Gastroesophageal sphincter (tissue), 4 donors: ENCODE measurements at regions not wholly inside any gene's neighbourhood (a gene's known extent, or its start where the extent isn't known, plus 50 kb on each side); places are given as distances from the start of the nearest gene placed in this dataset.
"Not testable (repeated sequence)": the region's sequence is repeated elsewhere in the genome, so short reads cannot be mapped to it uniquely, and the experiment has no call there.

Experiments
- ATAC-seq: fragments of 150-250 bp; one replicate; pipeline ENCODE4 v1.9.1; 2016; ENCODE audit warnings: mild to moderate bottlenecking, moderate library complexity
- H3K27ac ChIP-seq, 4 donors: fragments of 200-600 bp; sonication (generic) in 3 of 4; 1 replicate in 3 of 4; 2 replicates in 1 of 4; pipeline ENCODE4 v1.5.1; 2016 to 2019
- H3K27me3 ChIP-seq: fragments of 200-600 bp; sonication (generic); one replicate; pipeline ENCODE4 v1.5.1; 2019
- H3K36me3 ChIP-seq, 2 donors: fragments of 200-600 bp; sonication (generic); one replicate each; pipeline ENCODE4 v1.5.1; 2019; ENCODE audit warnings: control low read depth in 1 of 2
- H3K4me1 ChIP-seq, 3 donors: fragments of 200-600 bp; sonication (generic); 1 replicate in 2 of 3; 2 replicates in 1 of 3; pipeline ENCODE4 v1.5.1; 2016 to 2019; ENCODE audit warnings: control low read depth in 2 of 3
- H3K4me3 ChIP-seq, 2 donors: fragments of 200-600 bp; sonication (generic); one replicate each; pipeline ENCODE4 v1.5.1; 2019; ENCODE audit warnings: mild to moderate bottlenecking in 1 of 2, moderate library complexity in 1 of 2
- H3K9me3 ChIP-seq, 3 donors: fragments of 200-600 bp; sonication (generic); one replicate each; pipeline ENCODE4 v1.5.1; 2017 to 2019; ENCODE audit warnings: control low read depth in 2 of 3
- CTCF ChIP-seq, 4 experiments: fragments of 200-600 bp in 2 of 4; fragments of 450-650 bp in 2 of 4; sonication (generic) in 1 of 4; IDR thresholded peaks; one replicate each; pipeline ENCODE4 v1.5.1; 2017 to 2019; ENCODE audit warnings: antibody characterized with exemption in 4 of 4, mild to moderate bottlenecking in 2 of 4, moderate library complexity in 2 of 4
- EP300 ChIP-seq: sonication (generic); formaldehyde crosslinking; IDR thresholded peaks from one replicate; pipeline ENCODE4 v1.6.1; 2017; ENCODE audit warnings: antibody characterized with exemption, mild to moderate bottlenecking
- POLR2A ChIP-seq, 2 donors: fragments of 450-650 bp; IDR thresholded peaks; one replicate each; pipeline ENCODE4 v1.6.1; 2017; ENCODE audit warnings: antibody characterized with exemption in 2 of 2, mild to moderate bottlenecking in 2 of 2, moderate library complexity in 1 of 2
- POLR2AphosphoS5 ChIP-seq: sonication (generic); formaldehyde crosslinking; IDR thresholded peaks from one replicate; pipeline ENCODE4 v1.6.1; 2017; ENCODE audit warnings: antibody characterized with exemption
- WGBS, 2 donors: methylation state at CpG; one replicate each; pipeline ENCODE4 v1.1.5; 2018; ENCODE audit warnings: low coverage in 1 of 2; 5-methylcytosine and 5-hydroxymethylcytosine counted together

DNA sequence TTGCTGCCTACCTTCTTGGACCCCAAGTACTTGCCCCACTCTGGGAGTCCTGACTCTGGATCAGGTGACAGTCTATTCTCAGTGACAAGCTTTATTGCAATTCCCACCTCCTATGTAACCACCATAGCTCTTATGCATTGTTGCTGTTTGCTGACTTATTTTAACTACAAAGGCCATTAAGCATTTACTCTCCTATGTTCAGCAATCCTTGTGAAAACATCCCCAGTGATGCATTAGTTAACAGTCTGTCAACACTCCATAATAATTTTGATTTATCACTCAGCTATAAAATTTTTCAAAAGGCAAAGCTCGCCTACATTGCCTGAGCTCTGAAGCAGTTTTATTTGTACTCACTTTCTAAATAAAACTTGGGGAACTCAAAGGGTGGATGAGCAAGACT, 871.8 kb upstream of the SORCS1 start:
- Histone ChIP-seq H3K36me3 (no peaks in the 10 kb centered on the region), H3K9me3 (no peaks in the 10 kb centered on the region), H3K27ac (no peak overlapping the region), H3K4me3 (no peak overlapping the region), H3K27me3 (no peaks in the 10 kb centered on the region), H3K4me1 (no peaks in the 10 kb centered on the region)
- TF ChIP-seq CTCF (IDR thresholded peaks at IDR 0.05) (no peak), POLR2AphosphoS5 (no peak), POLR2A (IDR thresholded peaks at IDR 0.05) (no peak), EP300 (no peak)
- 17 to 100% methylated on average over 1 of the region's 1 CpG for WGBS, 2 donors
- ATAC-seq: no peak

GRCh38 chr10:108034829-108035228, 870.3 kb upstream of the SORCS1 start:
- ATAC-seq: no peak
- H3K4me3 ChIP-seq: no peak overlapping the region
- TF ChIP-seq CTCF (IDR thresholded peaks at IDR 0.05): no peak
- TF ChIP-seq EP300: no peak
- TF ChIP-seq POLR2AphosphoS5: no peak
- no peak for TF ChIP-seq POLR2A (IDR thresholded peaks at IDR 0.05)

DNA sequence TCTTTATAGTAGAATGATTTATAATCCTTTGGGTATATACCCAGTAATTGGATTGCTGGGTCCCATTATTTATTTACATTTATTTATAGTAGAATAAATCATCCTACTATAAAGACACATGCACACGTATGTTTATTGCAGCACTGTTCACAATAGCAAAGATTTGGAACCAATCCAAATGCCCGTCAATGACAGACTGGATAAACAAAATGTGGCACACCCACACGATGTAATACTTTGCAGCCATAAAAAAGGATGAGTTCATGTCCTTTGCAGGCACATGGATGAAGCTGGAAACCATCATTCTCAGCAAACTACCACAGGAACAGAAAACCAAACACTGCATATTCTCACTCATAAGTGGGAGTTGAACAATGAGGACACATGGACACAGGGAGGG, 869.0 kb upstream of the SORCS1 start:
- not testable (repeated sequence) for H3K9me3 ChIP-seq, H3K4me1 ChIP-seq, H3K36me3 ChIP-seq, ATAC-seq, H3K27me3 ChIP-seq, H3K27ac ChIP-seq, H3K4me3 ChIP-seq
- WGBS, 2 donors: 6 to 43% methylated on average over 3 of the region's 3 CpGs

More at GRCh38 chr10:108034829-108035228, 870.3 kb upstream of the SORCS1 start:
- H3K36me3 ChIP-seq: no peaks in the 10 kb centered on the region
- H3K27ac ChIP-seq: no peak overlapping the region
- no peaks in the 10 kb centered on the region for H3K9me3 ChIP-seq
- no peaks in the 10 kb centered on the region for H3K27me3 ChIP-seq
- WGBS, 2 donors: 13 to 67% methylated on average over 1 of the region's 1 CpG
- no peaks in the 10 kb centered on the region for H3K4me1 ChIP-seq

DNA sequence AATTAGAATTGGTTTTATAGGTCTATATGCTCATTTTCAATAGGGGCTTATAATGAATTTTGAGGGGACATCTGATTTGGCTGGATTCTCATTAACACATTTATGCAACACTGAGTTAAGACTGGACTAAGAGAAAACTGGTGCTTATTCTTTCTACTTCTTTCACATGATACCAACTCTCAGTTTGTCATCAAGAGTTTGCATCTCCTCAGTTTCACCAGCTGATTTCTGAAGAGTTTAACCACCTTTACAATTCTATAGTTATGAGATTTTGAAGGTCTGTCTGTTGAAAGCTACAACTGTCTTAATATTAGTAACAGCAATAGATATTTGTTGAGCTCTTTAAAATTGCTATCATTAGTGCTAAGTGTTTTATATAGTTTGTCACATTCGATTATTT, 867.0 kb upstream of the SORCS1 start:
- H3K27ac ChIP-seq: no peak overlapping the region
- peaks cover 0 to 15% (median 0%) of the 10 kb centered on the region in 3 donors for H3K9me3 ChIP-seq
- no peak for ATAC-seq
- TF ChIP-seq POLR2A (IDR thresholded peaks at IDR 0.05) (no peak), EP300 (no peak), POLR2AphosphoS5 (no peak), CTCF (IDR thresholded peaks at IDR 0.05) (no peak)
- H3K27me3 ChIP-seq: no peaks in the 10 kb centered on the region
- no peak overlapping the region for H3K4me3 ChIP-seq
- 86 to 89% methylated on average over 1 of the region's 1 CpG for WGBS, 2 donors
- no peaks in the 10 kb centered on the region for H3K36me3 ChIP-seq
- no peaks in the 10 kb centered on the region for H3K4me1 ChIP-seq

DNA sequence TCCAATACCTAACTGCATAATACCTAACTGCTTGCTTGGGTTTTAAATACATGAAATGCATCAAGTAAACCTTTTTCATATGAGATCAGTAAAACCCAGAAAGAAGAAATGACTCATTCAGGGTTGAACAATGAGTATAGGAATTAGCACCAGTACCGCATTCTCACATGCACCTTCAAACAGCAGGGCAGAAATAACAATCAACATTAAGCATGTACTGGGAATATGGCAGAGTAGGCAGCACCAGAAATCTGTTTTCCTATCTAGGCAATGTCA, 850.3 kb upstream of the SORCS1 start:
- ATAC-seq: no peak
- 83 to 100% methylated on average over 1 of the region's 1 CpG for WGBS, 2 donors
- H3K4me3 ChIP-seq: no peak overlapping the region

More for the DNA sequence above, 850.3 kb upstream of the SORCS1 start:
- Histone ChIP-seq H3K27me3 (peaks cover 5% of the 10 kb centered on the region), H3K4me1 (no peaks in the 10 kb centered on the region), H3K9me3 (peaks cover 0 to 23% (median 0%) of the 10 kb centered on the region in 3 donors), H3K27ac (no peak overlapping the region), H3K36me3 (no peaks in the 10 kb centered on the region)
- no peak for TF ChIP-seq CTCF (IDR thresholded peaks at IDR 0.05)
- no peak for TF ChIP-seq POLR2A (IDR thresholded peaks at IDR 0.05)
- TF ChIP-seq POLR2AphosphoS5: no peak
- no peak for TF ChIP-seq EP300
